Activated CD4-positive, alpha-beta T cell treated with anti-CD3 and anti-CD28 coated beads for 4 hours (primary cell): ENCODE measurements at regions not wholly inside any gene's neighbourhood (a gene's known extent, or its start where the extent isn't known, plus 50 kb on each side); places are given as distances from the start of the nearest gene placed in this dataset.
"Not testable (repeated sequence)": the region's sequence is repeated elsewhere in the genome, so short reads cannot be mapped to it uniquely, and the experiment has no call there.

Experiments
- DNase-seq, 2 donors: peaks; one replicate each; pipeline ENCODE4 v3.0.0-alpha.2; 2020

GRCh38 chr6:27138837-27139755 is 108.4 kb upstream of the PRSS16 start:
- peak; percentile 28 to 50 for DNase-seq

GRCh38 chr6:27139756-27140579 is 107.5 kb upstream of the PRSS16 start:
- no peak for DNase-seq

GRCh38 chr6:27140999-27141528 is 106.4 kb upstream of the PRSS16 start:
- DNase-seq = no peak

GRCh38 chr6:27141529-27142015 is 105.9 kb upstream of the PRSS16 start:
- no peak for DNase-seq

- not testable (repeated sequence) for DNase-seq
Observed at GRCh38 chr6:27143020-27143388, 104.5 kb upstream of the PRSS16 start.

- no peak for DNase-seq
Observed at GRCh38 chr6:27143474-27144026, 104.0 kb upstream of the PRSS16 start.

GRCh38 chr6:27144740-27145079 is 102.8 kb upstream of the PRSS16 start:
- no peak for DNase-seq

GRCh38 chr6:27145731-27146455 is 101.6 kb upstream of the PRSS16 start:
- DNase-seq = peak; percentile 59 to 67

- DNase-seq = not testable (repeated sequence)
Observed at GRCh38 chr6:27146456-27146705, 101.1 kb upstream of the PRSS16 start.

- DNase-seq = peak; percentile 70 to 74
Observed at GRCh38 chr6:27146706-27147505, 100.6 kb upstream of the PRSS16 start.

GRCh38 chr6:27148404-27148795 is 99.1 kb upstream of the PRSS16 start:
- no peak for DNase-seq

- no peak for DNase-seq
Observed at GRCh38 chr6:27149150-27149549, 98.4 kb upstream of the PRSS16 start.

- DNase-seq = no peak
Observed at GRCh38 chr6:27154696-27155095, 92.8 kb upstream of the PRSS16 start.

- DNase-seq = no peak
Observed at GRCh38 chr6:27156874-27157458, 90.5 kb upstream of the PRSS16 start.

GRCh38 chr6:27157459-27158315 is 89.8 kb upstream of the PRSS16 start:
- peak; percentile 75 to 80 for DNase-seq

- DNase-seq = no peak
Observed at GRCh38 chr6:27158316-27158643, 89.2 kb upstream of the PRSS16 start.

- no peak for DNase-seq
Observed at GRCh38 chr6:27159725-27160124, 87.8 kb upstream of the PRSS16 start.

- DNase-seq = no peak
Observed at GRCh38 chr6:27161115-27161514, 86.4 kb upstream of the PRSS16 start.

GRCh38 chr6:27161603-27161945 is 85.9 kb upstream of the PRSS16 start:
- no peak for DNase-seq

- DNase-seq = no peak
Observed at GRCh38 chr6:27161946-27162603, 85.4 kb upstream of the PRSS16 start.
